Activated naive CD8-positive, alpha-beta T cell (primary cell): ENCODE measurements at regions not wholly inside any gene's neighbourhood (a gene's known extent, or its start where the extent isn't known, plus 50 kb on each side); places are given as distances from the start of the nearest gene placed in this dataset.

ENCODE experiments used
- H3K27ac Mint-ChIP-seq: one replicate; pipeline ENCODE4 v1.8.0; 2021; ENCODE audit warnings: mixed read lengths
- H3K27me3 Mint-ChIP-seq: one replicate; pipeline ENCODE4 v1.8.0; 2021; ENCODE audit warnings: mixed read lengths
- H3K36me3 Mint-ChIP-seq: one replicate; pipeline ENCODE4 v1.8.0; 2021; ENCODE audit warnings: mixed read lengths
- H3K4me1 Mint-ChIP-seq: one replicate; pipeline ENCODE4 v1.8.0; 2021; ENCODE audit warnings: low read depth, mixed read lengths
- H3K4me3 Mint-ChIP-seq: one replicate; pipeline ENCODE4 v1.8.0; 2021; ENCODE audit warnings: mild to moderate bottlenecking, mixed read lengths
- H3K9me3 Mint-ChIP-seq: one replicate; pipeline ENCODE4 v1.8.0; 2021; ENCODE audit warnings: low read depth, mixed read lengths

- no peak overlapping the region for H3K4me3 Mint-ChIP-seq
- H3K9me3 Mint-ChIP-seq: no peaks in the 10 kb centered on the region
- H3K4me1 Mint-ChIP-seq: peaks cover 39% of the 10 kb centered on the region
- peaks cover 2% of the 10 kb centered on the region for H3K36me3 Mint-ChIP-seq
- H3K27me3 Mint-ChIP-seq: no peaks in the 10 kb centered on the region
- no peak overlapping the region for H3K27ac Mint-ChIP-seq
These were observed 50.8 kb upstream of the PRSS1 start for GRCh38 chr7:142698429-142698828.

GRCh38 chr7:142697270-142697669 is 52.0 kb upstream of the PRSS1 start:
- Mint-ChIP-seq H3K4me1 (peaks cover 33% of the 10 kb centered on the region), H3K27me3 (no peaks in the 10 kb centered on the region), H3K9me3 (no peaks in the 10 kb centered on the region), H3K36me3 (peaks cover 2% of the 10 kb centered on the region), H3K27ac (peak overlapping the region; percentile 14), H3K4me3 (no peak overlapping the region)

GRCh38 chr7:142696456-142697179 is 52.7 kb upstream of the PRSS1 start:
- H3K36me3 Mint-ChIP-seq: peaks cover 2% of the 10 kb centered on the region
- no peaks in the 10 kb centered on the region for H3K27me3 Mint-ChIP-seq
- H3K27ac Mint-ChIP-seq: no peak overlapping the region
- no peak overlapping the region for H3K4me3 Mint-ChIP-seq
- H3K9me3 Mint-ChIP-seq: no peaks in the 10 kb centered on the region
- H3K4me1 Mint-ChIP-seq: peaks cover 30% of the 10 kb centered on the region

GRCh38 chr7:142693911-142694310 is 55.4 kb upstream of the PRSS1 start:
- Mint-ChIP-seq H3K4me1 (peaks cover 11% of the 10 kb centered on the region), H3K4me3 (no peak overlapping the region), H3K36me3 (peaks cover 2% of the 10 kb centered on the region), H3K27ac (no peak overlapping the region), H3K27me3 (no peaks in the 10 kb centered on the region), H3K9me3 (no peaks in the 10 kb centered on the region)

- H3K36me3 Mint-ChIP-seq: peaks cover 2% of the 10 kb centered on the region
- H3K27me3 Mint-ChIP-seq: no peaks in the 10 kb centered on the region
- no peaks in the 10 kb centered on the region for H3K9me3 Mint-ChIP-seq
- peak overlapping the region; percentile 61 for H3K27ac Mint-ChIP-seq
- peaks cover 16% of the 10 kb centered on the region for H3K4me1 Mint-ChIP-seq
- no peak overlapping the region for H3K4me3 Mint-ChIP-seq
These were observed 58.6 kb upstream of the PRSS1 start for GRCh38 chr7:142690554-142691182.

- no peak overlapping the region for H3K27ac Mint-ChIP-seq
- H3K36me3 Mint-ChIP-seq: no peaks in the 10 kb centered on the region
- no peak overlapping the region for H3K4me3 Mint-ChIP-seq
- H3K27me3 Mint-ChIP-seq: no peaks in the 10 kb centered on the region
- H3K9me3 Mint-ChIP-seq: no peaks in the 10 kb centered on the region
- H3K4me1 Mint-ChIP-seq: peaks cover 24% of the 10 kb centered on the region
These were observed 59.7 kb upstream of the PRSS1 start for GRCh38 chr7:142689439-142690120.

- no peaks in the 10 kb centered on the region for H3K36me3 Mint-ChIP-seq
- H3K27ac Mint-ChIP-seq: peak overlapping the region; percentile 47
- no peak overlapping the region for H3K4me3 Mint-ChIP-seq
- H3K4me1 Mint-ChIP-seq: peaks cover 34% of the 10 kb centered on the region
- no peaks in the 10 kb centered on the region for H3K9me3 Mint-ChIP-seq
- no peaks in the 10 kb centered on the region for H3K27me3 Mint-ChIP-seq
These were observed 63.3 kb upstream of the PRSS1 start for GRCh38 chr7:142685877-142686508.

- Mint-ChIP-seq H3K4me3 (no peak overlapping the region), H3K9me3 (no peaks in the 10 kb centered on the region), H3K36me3 (no peaks in the 10 kb centered on the region), H3K27ac (no peak overlapping the region), H3K4me1 (peaks cover 25% of the 10 kb centered on the region), H3K27me3 (no peaks in the 10 kb centered on the region)
These were observed 67.8 kb upstream of the PRSS1 start for GRCh38 chr7:142681314-142682092.

- Mint-ChIP-seq H3K4me3 (no peak overlapping the region), H3K9me3 (no peaks in the 10 kb centered on the region), H3K27ac (peak overlapping the region; percentile 35)
These were observed 77.8 kb upstream of the PRSS1 start for GRCh38 chr7:142671506-142671905.

GRCh38 chr7:142670511-142670910 is 78.8 kb upstream of the PRSS1 start:
- peak overlapping the region; percentile 20 for H3K4me3 Mint-ChIP-seq
- H3K36me3 Mint-ChIP-seq: no peaks in the 10 kb centered on the region
- peak overlapping the region; percentile 70 for H3K27ac Mint-ChIP-seq
- H3K9me3 Mint-ChIP-seq: no peaks in the 10 kb centered on the region
- H3K27me3 Mint-ChIP-seq: no peaks in the 10 kb centered on the region
- peaks cover 26% of the 10 kb centered on the region for H3K4me1 Mint-ChIP-seq

More at GRCh38 chr7:142671506-142671905, 77.8 kb upstream of the PRSS1 start:
- Mint-ChIP-seq H3K27me3 (no peaks in the 10 kb centered on the region), H3K36me3 (no peaks in the 10 kb centered on the region), H3K4me1 (peaks cover 26% of the 10 kb centered on the region)

GRCh38 chr7:142669074-142669654 is 80.1 kb upstream of the PRSS1 start:
- no peaks in the 10 kb centered on the region for H3K27me3 Mint-ChIP-seq
- no peak overlapping the region for H3K27ac Mint-ChIP-seq
- peak overlapping the region; percentile 6 for H3K4me3 Mint-ChIP-seq
- no peaks in the 10 kb centered on the region for H3K36me3 Mint-ChIP-seq
- H3K4me1 Mint-ChIP-seq: peaks cover 26% of the 10 kb centered on the region
- H3K9me3 Mint-ChIP-seq: no peaks in the 10 kb centered on the region

- H3K27me3 Mint-ChIP-seq: no peaks in the 10 kb centered on the region
- no peak overlapping the region for H3K4me3 Mint-ChIP-seq
- no peak overlapping the region for H3K27ac Mint-ChIP-seq
- no peaks in the 10 kb centered on the region for H3K9me3 Mint-ChIP-seq
- H3K4me1 Mint-ChIP-seq: peaks cover 26% of the 10 kb centered on the region
- H3K36me3 Mint-ChIP-seq: no peaks in the 10 kb centered on the region
These were observed 80.8 kb upstream of the PRSS1 start for GRCh38 chr7:142668495-142668894.

- no peaks in the 10 kb centered on the region for H3K4me1 Mint-ChIP-seq
- peaks cover 2% of the 10 kb centered on the region for H3K36me3 Mint-ChIP-seq
- no peak overlapping the region for H3K27ac Mint-ChIP-seq
- H3K9me3 Mint-ChIP-seq: no peaks in the 10 kb centered on the region
- no peak overlapping the region for H3K4me3 Mint-ChIP-seq
- no peaks in the 10 kb centered on the region for H3K27me3 Mint-ChIP-seq
These were observed 91.9 kb upstream of the PRSS1 start for GRCh38 chr7:142657376-142657775.

GRCh38 chr7:142654398-142654797 is 94.9 kb upstream of the PRSS1 start:
- no peak overlapping the region for H3K4me3 Mint-ChIP-seq
- peak overlapping the region; percentile 2 for H3K27ac Mint-ChIP-seq
- H3K4me1 Mint-ChIP-seq: no peaks in the 10 kb centered on the region
- H3K9me3 Mint-ChIP-seq: no peaks in the 10 kb centered on the region
- peaks cover 3% of the 10 kb centered on the region for H3K36me3 Mint-ChIP-seq
- no peaks in the 10 kb centered on the region for H3K27me3 Mint-ChIP-seq
